ENCODE measurements at regions not wholly inside any gene's neighbourhood (a gene's known extent, or its start where the extent isn't known, plus 50 kb on each side); places are given as distances from the start of the nearest gene placed in this dataset.

DNA sequence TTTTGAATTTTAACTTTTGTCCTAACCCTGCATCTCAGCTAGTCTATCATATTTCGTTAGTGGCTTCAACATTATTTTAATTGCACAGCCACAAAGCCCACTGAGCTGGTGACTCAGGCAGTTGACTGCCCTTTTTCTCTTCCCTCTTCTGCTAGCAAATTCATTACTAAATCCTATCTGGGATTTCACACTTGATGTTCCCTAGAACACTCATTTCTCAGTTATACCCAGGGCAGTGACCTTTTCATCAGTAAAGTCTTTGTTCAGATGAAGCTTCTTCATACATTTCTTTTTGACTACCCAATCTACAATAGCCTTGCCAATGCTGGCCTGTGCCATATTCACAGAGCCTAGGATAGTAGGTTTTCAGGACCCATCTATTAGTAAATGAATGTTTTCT, 107.0 kb downstream of the ATXN7L3B start:
- no peaks in the 10 kb centered on the region for H3K27me3 ChIP-seq
- TF ChIP-seq, protein P1, sequence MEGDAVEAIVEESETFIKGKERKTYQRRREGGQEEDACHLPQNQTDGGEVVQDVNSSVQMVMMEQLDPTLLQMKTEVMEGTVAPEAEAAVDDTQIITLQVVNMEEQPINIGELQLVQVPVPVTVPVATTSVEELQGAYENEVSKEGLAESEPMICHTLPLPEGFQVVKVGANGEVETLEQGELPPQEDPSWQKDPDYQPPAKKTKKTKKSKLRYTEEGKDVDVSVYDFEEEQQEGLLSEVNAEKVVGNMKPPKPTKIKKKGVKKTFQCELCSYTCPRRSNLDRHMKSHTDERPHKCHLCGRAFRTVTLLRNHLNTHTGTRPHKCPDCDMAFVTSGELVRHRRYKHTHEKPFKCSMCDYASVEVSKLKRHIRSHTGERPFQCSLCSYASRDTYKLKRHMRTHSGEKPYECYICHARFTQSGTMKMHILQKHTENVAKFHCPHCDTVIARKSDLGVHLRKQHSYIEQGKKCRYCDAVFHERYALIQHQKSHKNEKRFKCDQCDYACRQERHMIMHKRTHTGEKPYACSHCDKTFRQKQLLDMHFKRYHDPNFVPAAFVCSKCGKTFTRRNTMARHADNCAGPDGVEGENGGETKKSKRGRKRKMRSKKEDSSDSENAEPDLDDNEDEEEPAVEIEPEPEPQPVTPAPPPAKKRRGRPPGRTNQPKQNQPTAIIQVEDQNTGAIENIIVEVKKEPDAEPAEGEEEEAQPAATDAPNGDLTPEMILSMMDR (IDR thresholded peaks at IDR 0.05 in 4 of 5, conservative IDR thresholded peaks at IDR 0.05 in 1 of 5) = no peak
- TF ChIP-seq POLR2A (IDR thresholded peaks at IDR 0.05) = no peak
- ATAC-seq = no peak
- H3K4me3 ChIP-seq = no peak overlapping the region
- no peak overlapping the region for H3K27ac ChIP-seq
- no peaks in the 10 kb centered on the region for H3K36me3 ChIP-seq
- H3K9me3 ChIP-seq = no peaks in the 10 kb centered on the region
- intact Hi-C loops (cut with DNase I; ENCODE audit: low total_unique reads) (no loop called here), in situ Hi-C loops (cut with MboI; ENCODE audit: low sequenced_read_pairs in 4 of 4) (no loop called here)
- no peak for DNase-seq
- H3K4me1 ChIP-seq = no peaks in the 10 kb centered on the region

DNA sequence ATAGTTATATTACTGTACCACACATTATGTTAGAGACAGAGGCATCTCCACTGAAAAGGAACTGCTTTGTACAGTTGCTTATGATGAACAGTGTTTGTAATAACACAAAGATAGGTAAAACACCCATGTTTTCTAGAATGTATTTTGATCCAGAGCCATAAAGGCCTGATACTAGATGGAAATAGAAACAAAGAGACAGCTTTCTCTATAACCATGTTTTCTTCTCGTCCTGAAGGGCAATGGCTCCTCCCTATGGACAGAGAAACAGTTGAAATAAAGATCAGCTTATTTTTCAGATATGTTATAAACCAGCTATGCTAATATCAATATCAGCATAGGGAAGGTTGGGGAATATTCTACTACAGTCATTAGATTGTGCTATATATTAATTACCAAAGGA, 109.2 kb downstream of the ATXN7L3B start:
- in situ Hi-C loops (cut with MboI; ENCODE audit: low sequenced_read_pairs in 4 of 4) (no loop called here), intact Hi-C loops (cut with DNase I; ENCODE audit: low total_unique reads) (no loop called here)
- Histone ChIP-seq H3K27ac (no peak overlapping the region), H3K36me3 (no peaks in the 10 kb centered on the region), H3K27me3 (no peaks in the 10 kb centered on the region), H3K4me1 (no peaks in the 10 kb centered on the region), H3K4me3 (no peak overlapping the region), H3K9me3 (no peaks in the 10 kb centered on the region)
- DNase-seq (no peak), ATAC-seq (no peak)
- no peak for TF ChIP-seq POLR2A (IDR thresholded peaks at IDR 0.05)
- TF ChIP-seq, protein P1 (IDR thresholded peaks at IDR 0.05 in 4 of 5, conservative IDR thresholded peaks at IDR 0.05 in 1 of 5) = no peak

DNA sequence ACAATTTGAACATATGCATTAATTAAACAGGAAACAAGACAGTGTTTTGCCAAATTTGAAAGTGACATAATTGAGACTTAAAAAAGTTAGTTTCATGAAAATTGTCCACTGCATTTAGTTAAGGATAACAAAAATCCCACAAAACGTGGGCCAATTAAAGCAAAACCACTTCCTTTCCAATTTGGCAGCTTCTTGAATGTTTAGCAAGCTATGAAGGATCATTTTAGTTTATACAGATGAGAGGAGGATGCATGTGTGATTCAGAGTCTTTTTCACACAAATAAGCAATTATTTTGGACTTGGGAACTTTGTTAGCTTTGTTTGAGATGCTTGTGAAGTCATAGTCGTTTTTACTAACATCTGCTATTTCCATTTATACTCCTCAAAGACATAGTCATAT, 109.6 kb downstream of the ATXN7L3B start:
- in situ Hi-C loops (cut with MboI; ENCODE audit: low sequenced_read_pairs in 4 of 4) = no loop called here
- Histone ChIP-seq H3K27me3 (no peaks in the 10 kb centered on the region), H3K9me3 (no peaks in the 10 kb centered on the region), H3K4me1 (no peaks in the 10 kb centered on the region), H3K4me3 (no peak overlapping the region), H3K27ac (no peak overlapping the region), H3K36me3 (no peaks in the 10 kb centered on the region)
- intact Hi-C loops (cut with DNase I; ENCODE audit: low total_unique reads) = no loop called here
- DNase-seq (no peak), ATAC-seq (no peak)
- TF ChIP-seq POLR2A (IDR thresholded peaks at IDR 0.05) = no peak
- TF ChIP-seq, protein P1 (IDR thresholded peaks at IDR 0.05 in 4 of 5, conservative IDR thresholded peaks at IDR 0.05 in 1 of 5) = no peak

DNA sequence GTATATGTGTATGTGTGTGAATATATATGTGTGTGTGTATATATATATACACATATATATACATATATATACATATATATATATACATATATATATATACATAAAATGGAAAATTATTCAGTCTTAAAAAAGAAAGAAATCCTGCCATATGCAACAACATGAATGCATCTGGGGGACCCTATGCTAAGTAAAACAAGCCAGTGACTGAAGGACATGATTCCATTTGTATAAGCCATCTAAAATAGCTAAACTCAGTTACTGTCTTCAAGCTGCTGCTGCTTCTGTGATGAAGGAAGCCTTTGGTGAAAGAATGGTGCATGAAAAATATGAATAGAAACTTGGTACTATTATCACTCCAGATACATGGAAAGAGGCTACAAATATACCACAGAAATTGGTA, 118.6 kb downstream of the ATXN7L3B start:
- in situ Hi-C loops (cut with MboI; ENCODE audit: low sequenced_read_pairs in 4 of 4) = no loop called here

DNA sequence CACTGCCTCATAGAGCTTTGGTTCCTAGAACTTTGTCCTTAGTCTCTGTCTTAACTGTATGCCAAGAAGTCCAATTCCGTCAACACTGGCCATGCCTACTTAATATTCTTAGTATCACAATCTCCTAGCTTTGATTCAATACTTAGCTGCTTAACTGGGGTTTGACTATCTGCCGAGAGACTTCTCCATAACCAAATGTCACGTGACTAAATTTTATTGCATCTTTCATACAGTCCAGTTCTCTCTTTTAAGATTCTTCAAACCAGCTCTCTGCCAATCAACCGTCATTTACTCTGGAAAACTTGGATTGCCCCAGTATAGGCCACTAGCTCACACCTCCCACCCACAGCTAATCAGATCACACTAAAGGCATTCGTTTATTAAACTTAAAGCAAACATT, 122.8 kb downstream of the ATXN7L3B start:
- no peak for TF ChIP-seq POLR2A (IDR thresholded peaks at IDR 0.05)
- TF ChIP-seq, protein P1 (IDR thresholded peaks at IDR 0.05 in 4 of 5, conservative IDR thresholded peaks at IDR 0.05 in 1 of 5) = no peak
- intact Hi-C loops (cut with DNase I; ENCODE audit: low total_unique reads) (no loop called here), in situ Hi-C loops (cut with MboI; ENCODE audit: low sequenced_read_pairs in 4 of 4) (no loop called here)
- Histone ChIP-seq H3K27me3 (no peaks in the 10 kb centered on the region), H3K9me3 (no peaks in the 10 kb centered on the region), H3K4me1 (no peaks in the 10 kb centered on the region), H3K4me3 (no peak overlapping the region), H3K27ac (no peak overlapping the region), H3K36me3 (no peaks in the 10 kb centered on the region)
- ATAC-seq (no peak), DNase-seq (no peak)

More for the DNA sequence above, 118.6 kb downstream of the ATXN7L3B start:
- no peaks in the 10 kb centered on the region for H3K4me1 ChIP-seq
- no peaks in the 10 kb centered on the region for H3K27me3 ChIP-seq
- H3K27ac ChIP-seq = no peak overlapping the region
- no peak for ATAC-seq
- no peaks in the 10 kb centered on the region for H3K36me3 ChIP-seq
- no peak overlapping the region for H3K4me3 ChIP-seq
- TF ChIP-seq, protein P1 (IDR thresholded peaks at IDR 0.05 in 4 of 5, conservative IDR thresholded peaks at IDR 0.05 in 1 of 5) = no peak
- no peak for TF ChIP-seq POLR2A (IDR thresholded peaks at IDR 0.05)
- intact Hi-C loops (cut with DNase I; ENCODE audit: low total_unique reads) = no loop called here
- H3K9me3 ChIP-seq = no peaks in the 10 kb centered on the region
- no peak for DNase-seq

Data from gastrocnemius medialis (tissue), 4 donors.